K562 (cell line): ENCODE measurements at regions not wholly inside any gene's neighbourhood (a gene's known extent, or its start where the extent isn't known, plus 50 kb on each side); places are given as distances from the start of the nearest gene placed in this dataset.

ENCODE experiments used
- ATAC-seq: fragments of 200-7000 bp; cut with Tn5 transposase; 3 replicates; pipeline ENCODE4 v1.9.1; 2020; ENCODE audit warnings: moderate library complexity
- BruUV-seq: library from RNA; stranded (reverse); fragments of 400-500 nt; replicated peaks from 2 replicates; lab custom pipeline; 2021; lab: Mats Ljungman, UMichigan
- CTCF ChIA-PET: fragments of 300-600 bp; formaldehyde crosslinking; extraction: SDS; loops from one replicate; lab custom pipeline; 2021; ENCODE audit warnings: low intra/inter-chr PET ratio; lab: Yijun Ruan, JAX
- POLR2A ChIA-PET: fragments of 300-600, 350-650 bp; sonication (Branson Sonifier 250); formaldehyde crosslinking; extraction: SDS; loops from one replicate; lab custom pipeline; 2021; ENCODE audit warnings: antibody characterized with exemption, inconsistent platforms; lab: Yijun Ruan, JAX
- DNase-seq, 4 experiments: peaks; one replicate each; pipeline versions ENCODE4 v3.0.0 to v3.0.0-alpha.2; 2011 to 2018; ENCODE audit warnings: low spot score in 3 of 4, mixed read lengths in 3 of 4; ENCODE audit errors: extremely low read depth in 1 of 4
- FAIRE-seq: peaks from 2 replicates; lab custom pipeline; 2011; peaks lifted over from hg19 to GRCh38; lab: Jason Lieb, UNC
- H2AFZ ChIP-seq: 2 replicates; pipeline ENCODE4 v1.6.0; 2011; ENCODE audit warnings: low read depth, low read length, control low read depth, inconsistent platforms
- H3K27ac ChIP-seq: fragments of 200-600 bp; 3 replicates; pipeline ENCODE4 v1.8.0; 2011; ENCODE audit warnings: low read depth, mild to moderate bottlenecking, control low read depth, inconsistent platforms, low read length, moderate library complexity, mixed read lengths; ENCODE audit errors: extremely low read depth
- H3K27me3 ChIP-seq, 2 experiments: fragments of 300-600 bp in 1 of 2; 2 replicates in 1 of 2; 3 replicates in 1 of 2; pipeline versions ENCODE4 v1.6.0 to v1.8.0; 2011; ENCODE audit warnings: inconsistent platforms in 2 of 2, low read length in 2 of 2, mild to moderate bottlenecking in 1 of 2, mixed read lengths in 1 of 2, moderate library complexity in 1 of 2; ENCODE audit not compliant: control insufficient read depth in 2 of 2, insufficient read depth in 2 of 2
- H3K36me3 ChIP-seq: fragments of 300-600 bp; 3 replicates; pipeline ENCODE4 v1.8.0; 2011; ENCODE audit warnings: mild to moderate bottlenecking, low read length, inconsistent platforms; ENCODE audit not compliant: control insufficient read depth, insufficient read depth
- H3K4me1 ChIP-seq, 2 experiments: fragments of 200-600 bp in 1 of 2; replicated peaks in 1 of 2; 2 replicates in 1 of 2; 3 replicates in 1 of 2; pipeline versions ENCODE4 v1.5.1 to v1.8.0; 2011; ENCODE audit warnings: inconsistent platforms in 2 of 2, low read length in 2 of 2, mild to moderate bottlenecking in 1 of 2, mixed read lengths in 1 of 2, moderate library complexity in 1 of 2; ENCODE audit not compliant: control insufficient read depth in 2 of 2, insufficient read depth in 2 of 2
- H3K4me2 ChIP-seq: 2 replicates; pipeline ENCODE4 v1.6.1; 2011; ENCODE audit warnings: low read length, control low read depth, inconsistent platforms, mixed read lengths; ENCODE audit not compliant: insufficient read depth
- H3K4me3 ChIP-seq: fragments of 200-600 bp; sonication (generic), shearing (Covaris generic); 2 replicates; pipeline ENCODE4 v1.5.1; 2016; ENCODE audit warnings: control low read depth, inconsistent platforms
- H3K79me2 ChIP-seq: fragments of 200-600 bp; 3 replicates; pipeline ENCODE4 v1.8.0; 2011; ENCODE audit warnings: low read length, inconsistent platforms; ENCODE audit not compliant: control insufficient read depth, insufficient read depth
- H3K9ac ChIP-seq, 2 experiments: 2 replicates each; pipeline versions ENCODE4 v1.6.0 to v1.6.1; 2011; ENCODE audit warnings: low read depth in 2 of 2, low read length in 2 of 2, control low read depth in 1 of 2, inconsistent platforms in 1 of 2, mild to moderate bottlenecking in 1 of 2, mixed read lengths in 1 of 2; ENCODE audit not compliant: insufficient read depth in 1 of 2
- H3K9me1 ChIP-seq: one replicate; pipeline ENCODE4 v1.6.0; 2011; ENCODE audit warnings: inconsistent platforms, mild to moderate bottlenecking, low read length, moderate library complexity; ENCODE audit not compliant: control insufficient read depth, insufficient read depth
- H3K9me3 ChIP-seq: replicated peaks from 2 replicates; pipeline ENCODE4 v1.5.1; 2011; ENCODE audit warnings: low read depth, low read length, inconsistent platforms; ENCODE audit not compliant: control insufficient read depth, insufficient read depth
- H4K20me1 ChIP-seq: replicated peaks from 2 replicates; pipeline ENCODE4 v1.6.1; 2011; ENCODE audit warnings: low read length, inconsistent platforms, mixed read lengths; ENCODE audit not compliant: control insufficient read depth, insufficient read depth
- BRF2 ChIP-seq: IDR thresholded peaks from 3 replicates; pipeline ENCODE4 v1.6.1; 2011; ENCODE audit warnings: borderline replicate concordance, mild to moderate bottlenecking; ENCODE audit not compliant: insufficient read length, insufficient read depth
- CLOCK ChIP-seq: fragments of 250-450 bp; sonication (Bioruptor Pico); IDR thresholded peaks from 2 replicates; pipeline ENCODE4 v1.4.0; 2020; ENCODE audit warnings: mild to moderate bottlenecking, moderate library complexity, borderline replicate concordance
- ESRRA ChIP-seq: fragments of 450-650 bp; IDR thresholded peaks from 2 replicates; pipeline ENCODE4 v1.6.1; 2014; ENCODE audit warnings: low read depth, mild to moderate bottlenecking, moderate library complexity, borderline replicate concordance
- HMBOX1 ChIP-seq: sonication (generic); IDR thresholded peaks from 2 replicates; pipeline ENCODE4 v1.6.1; 2016
- HNRNPK ChIP-seq: fragments of 200-400 bp; formaldehyde crosslinking; IDR thresholded peaks from one replicate; pipeline ENCODE4 v1.6.1; 2018; ENCODE audit warnings: mild to moderate bottlenecking, low read depth, low read length; ENCODE audit not compliant: poor library complexity, severe bottlenecking
- POLR3A ChIP-seq: IDR thresholded peaks from 2 replicates; pipeline ENCODE4 v1.6.1; 2011; ENCODE audit warnings: borderline replicate concordance, mild to moderate bottlenecking, moderate library complexity; ENCODE audit not compliant: insufficient read length, insufficient read depth; ENCODE audit errors: extremely low read depth
- PTBP1 ChIP-seq: fragments of 200-400 bp; formaldehyde crosslinking; IDR thresholded peaks from 2 replicates; pipeline ENCODE4 v1.6.1; 2017; ENCODE audit warnings: low read depth, low read length
- YBX1 ChIP-seq: fragments of 450-650 bp; IDR thresholded peaks from 2 replicates; pipeline ENCODE4 v1.7.1; 2016; ENCODE audit warnings: mild to moderate bottlenecking
- ZBTB1 ChIP-seq: sonication (generic); formaldehyde crosslinking; IDR thresholded peaks from 2 replicates; pipeline ENCODE4 v1.8.1; 2023; ENCODE audit warnings: missing genetic modification reagents, low read depth, mild to moderate bottlenecking, borderline replicate concordance
- ZNF175 ChIP-seq: fragments of 200-800 bp; sonication (Bioruptor generic); IDR thresholded peaks from 2 replicates; pipeline ENCODE4 v1.6.1; 2016; ENCODE audit warnings: low read depth, mild to moderate bottlenecking, missing genetic modification characterization, missing compliant biosample characterization
- ZNF75A ChIP-seq: fragments of 450-650 bp; formaldehyde crosslinking; IDR thresholded peaks from 2 replicates; pipeline ENCODE4 v1.4.0; 2020; ENCODE audit warnings: mild to moderate bottlenecking
- WGBS: fragments of 100-300 bp; shearing (Covaris generic); methylation state at CpG from one replicate; pipeline ENCODE4 v1.1.6; 2016; ENCODE audit warnings: low coverage, mixed read lengths; ENCODE audit not compliant: insufficient coverage; ENCODE audit errors: missing lambda C conversion rate; 5-methylcytosine and 5-hydroxymethylcytosine counted together
- in situ Hi-C: fragments of 300-500 bp; cut with MboI; formaldehyde crosslinking; loops from 4 replicates; pipeline ENCODE4 v1.15.0; 2018; ENCODE audit warnings: inconsistent platforms, mixed read lengths
- intact Hi-C: fragments of 100-400 bp; cut with micrococcal nuclease; formaldehyde crosslinking; loops from 2 replicates; pipeline ENCODE4 v1.14.2; 2022

- Histone ChIP-seq H2AFZ (no peak overlapping the region), H3K4me3 (no peak overlapping the region), H3K79me2 (no peaks in the 10 kb centered on the region), H3K9me3 (no peaks in the 10 kb centered on the region), H3K36me3 (no peaks in the 10 kb centered on the region), H3K27me3 (peaks cover 29 to 53% of the 10 kb centered on the region in 2 experiments), H3K4me2 (no peak overlapping the region), H3K9me1 (no peaks in the 10 kb centered on the region), H3K4me1 (peaks cover 0 to 4% of the 10 kb centered on the region in 2 experiments; a peak in 1 of 5 replicates), H4K20me1 (no peaks in the 10 kb centered on the region), H3K27ac (no peak overlapping the region), H3K9ac (no peak overlapping the region)
- intact Hi-C loops (loop anchor here (10.0 kb wide), 3 partner anchors 183 to 1163 kb away; no protein-coding TSS in a partner anchor), in situ Hi-C loops (no loop called here)
- WGBS: 0% methylated on average over 1 of the region's 1 CpG
- DNase-seq (no peak), ATAC-seq (no peak), FAIRE-seq (no peak)
- TF ChIP-seq YBX1: no peak
- TF ChIP-seq ESRRA: no peak
- CTCF ChIA-PET: no interaction called here
- POLR2A ChIA-PET: interaction anchor here (0.6 kb wide), 1 partner anchor 113 kb away, joined by 3 read pairs; no protein-coding TSS in a partner anchor
- BruUV-seq: no TSS peak
These were observed 101.1 kb upstream of the DAP start for GRCh38 chr5:10862085-10862484.

GRCh38 chr5:10861423-10861790, 100.4 kb upstream of the DAP start:
- Histone ChIP-seq H4K20me1 (no peaks in the 10 kb centered on the region), H3K9ac (no peak overlapping the region), H3K36me3 (no peaks in the 10 kb centered on the region), H3K4me3 (no peak overlapping the region), H3K9me1 (no peaks in the 10 kb centered on the region), H3K79me2 (no peaks in the 10 kb centered on the region), H3K4me1 (peaks cover 0 to 4% of the 10 kb centered on the region in 2 experiments; a peak in 1 of 5 replicates), H3K4me2 (no peak overlapping the region), H3K27me3 (peaks cover 29 to 60% of the 10 kb centered on the region in 2 experiments), H3K9me3 (no peaks in the 10 kb centered on the region), H3K27ac (no peak overlapping the region), H2AFZ (no peak overlapping the region)
- ChIA-PET CTCF (no interaction called here), POLR2A (no interaction called here)
- 0% methylated on average over 3 of the region's 3 CpGs for WGBS
- in situ Hi-C loops: no loop called here
- intact Hi-C loops: loop anchor here (10.0 kb wide), 3 partner anchors 183 to 1163 kb away; no protein-coding TSS in a partner anchor
- DNase-seq (no peak), ATAC-seq (no peak), FAIRE-seq (no peak)
- BruUV-seq: no TSS peak
- TF ChIP-seq PTBP1 (no peak), ZNF75A (no peak), ZNF175 (CRISPR knock-in tag) (no peak), HMBOX1 (no peak), CLOCK (CRISPR knock-in tag) (no peak), ZBTB1 (CRISPR knock-in tag) (no peak), HNRNPK (no peak), POLR3A (no peak), BRF2 (no peak)
